Transverse colon (tissue), 4 donors: ENCODE measurements at regions not wholly inside any gene's neighbourhood (a gene's known extent, or its start where the extent isn't known, plus 50 kb on each side); places are given as distances from the start of the nearest gene placed in this dataset.
"Not testable (repeated sequence)": the region's sequence is repeated elsewhere in the genome, so short reads cannot be mapped to it uniquely, and the experiment has no call there.

ENCODE experiments used
- DNase-seq: peaks from one replicate; pipeline ENCODE4 v3.0.0-alpha.2; 2019
- H3K27ac ChIP-seq, 4 donors: fragments of 200-600 bp; sonication (generic); 2 replicates each; pipeline ENCODE4 v1.5.1; 2016 to 2018; ENCODE audit warnings: inconsistent platforms in 4 of 4
- H3K27me3 ChIP-seq: fragments of 200-600 bp; sonication (generic); 2 replicates; pipeline ENCODE4 v1.5.1; 2017; ENCODE audit warnings: inconsistent platforms
- H3K36me3 ChIP-seq, 4 donors: fragments of 200-600 bp; sonication (generic); 2 replicates each; pipeline ENCODE4 v1.5.1; 2017 to 2019; ENCODE audit warnings: inconsistent platforms in 4 of 4
- H3K4me1 ChIP-seq, 4 donors: fragments of 200-600 bp; sonication (generic); 2 replicates each; pipeline ENCODE4 v1.5.1; 2017 to 2020; ENCODE audit warnings: inconsistent platforms in 4 of 4
- H3K4me3 ChIP-seq, 4 donors: fragments of 200-600 bp; sonication (generic); 1 replicate in 1 of 4; 2 replicates in 3 of 4; pipeline versions ENCODE4 v1.5.1 to v1.6.1; 2017 to 2019; ENCODE audit warnings: inconsistent platforms in 4 of 4
- H3K9me3 ChIP-seq, 2 donors: fragments of 200-600 bp; sonication (generic); 2 replicates each; pipeline ENCODE4 v1.5.1; 2017 to 2019; ENCODE audit warnings: inconsistent platforms in 2 of 2
- EP300 ChIP-seq: sonication (generic); formaldehyde crosslinking; IDR thresholded peaks from one replicate; pipeline ENCODE4 v1.6.1; 2017; ENCODE audit warnings: antibody characterized with exemption, low read depth
- POLR2A ChIP-seq: fragments of 450-650 bp; IDR thresholded peaks from one replicate; pipeline ENCODE4 v1.6.1; 2016; ENCODE audit warnings: antibody characterized with exemption, mild to moderate bottlenecking, moderate library complexity
- POLR2AphosphoS5 ChIP-seq, 3 donors: sonication (generic); formaldehyde crosslinking; IDR thresholded peaks; one replicate each; pipeline ENCODE4 v1.6.1; 2016; ENCODE audit warnings: antibody characterized with exemption in 3 of 3
- WGBS, 2 donors: methylation state at CpG; one replicate each; pipeline ENCODE4 v1.1.5; 2018; ENCODE audit warnings: low coverage in 1 of 2; 5-methylcytosine and 5-hydroxymethylcytosine counted together
- in situ Hi-C, 4 donors: fragments of 200-750 bp; cut with MboI; loops; one replicate each; pipeline versions ENCODE4 v1.15.0 to v1.15.1; 2017; ENCODE audit warnings: low sequenced_read_pairs in 3 of 4, low pct_ligation_motif_present in 1 of 4, low pct_unique_long_range_greater_than_20kb in 1 of 4
- intact Hi-C: fragments of 100-400 bp; cut with DNase I; formaldehyde crosslinking; loops from one replicate; pipeline ENCODE4 v1.15.1; 2023; ENCODE audit warnings: low total_unique reads
- TF ChIP-seq, protein P1 (sequence below), 5 experiments: fragments of 200-600 bp in 3 of 5; fragments of 450-650 bp in 2 of 5; sonication (generic) in 3 of 5; IDR thresholded peaks; 1 replicate in 2 of 5; 2 replicates in 3 of 5; pipeline ENCODE4 v1.5.1; 2016 to 2017; ENCODE audit warnings: antibody characterized with exemption in 5 of 5, inconsistent platforms in 3 of 5, mild to moderate bottlenecking in 2 of 5, moderate library complexity in 1 of 5

DNA sequence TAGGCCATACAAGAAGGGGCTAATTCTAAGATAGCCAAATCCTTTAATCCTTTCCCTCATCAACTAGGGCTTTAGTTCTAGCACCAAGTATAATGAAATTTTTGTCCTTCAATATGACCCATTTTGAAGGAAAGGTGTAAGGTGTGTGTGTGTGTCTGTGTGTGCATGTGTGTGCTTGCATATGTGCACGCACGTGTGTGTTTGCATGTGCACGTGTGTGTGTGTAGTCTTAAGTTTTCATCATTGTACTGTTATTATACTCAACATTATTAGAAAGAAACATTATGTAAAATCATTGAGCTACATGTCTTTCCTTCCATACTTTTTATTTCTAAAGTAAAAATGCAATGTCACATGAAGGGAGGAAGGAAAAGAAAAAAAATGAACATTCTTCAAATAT is 547.7 kb downstream of the FAM181B start:
- DNase-seq: no peak
- Histone ChIP-seq H3K4me3 (no peak overlapping the region), H3K36me3 (no peaks in the 10 kb centered on the region), H3K27me3 (no peaks in the 10 kb centered on the region), H3K4me1 (no peaks in the 10 kb centered on the region), H3K9me3 (no peaks in the 10 kb centered on the region), H3K27ac (no peak overlapping the region)
- WGBS, 2 donors: 87 to 100% methylated on average over 1 to 3 of the region's 3 CpGs
- in situ Hi-C loops: no loop called here
- intact Hi-C loops: no loop called here
- no peak for TF ChIP-seq POLR2A
- TF ChIP-seq, protein P1, sequence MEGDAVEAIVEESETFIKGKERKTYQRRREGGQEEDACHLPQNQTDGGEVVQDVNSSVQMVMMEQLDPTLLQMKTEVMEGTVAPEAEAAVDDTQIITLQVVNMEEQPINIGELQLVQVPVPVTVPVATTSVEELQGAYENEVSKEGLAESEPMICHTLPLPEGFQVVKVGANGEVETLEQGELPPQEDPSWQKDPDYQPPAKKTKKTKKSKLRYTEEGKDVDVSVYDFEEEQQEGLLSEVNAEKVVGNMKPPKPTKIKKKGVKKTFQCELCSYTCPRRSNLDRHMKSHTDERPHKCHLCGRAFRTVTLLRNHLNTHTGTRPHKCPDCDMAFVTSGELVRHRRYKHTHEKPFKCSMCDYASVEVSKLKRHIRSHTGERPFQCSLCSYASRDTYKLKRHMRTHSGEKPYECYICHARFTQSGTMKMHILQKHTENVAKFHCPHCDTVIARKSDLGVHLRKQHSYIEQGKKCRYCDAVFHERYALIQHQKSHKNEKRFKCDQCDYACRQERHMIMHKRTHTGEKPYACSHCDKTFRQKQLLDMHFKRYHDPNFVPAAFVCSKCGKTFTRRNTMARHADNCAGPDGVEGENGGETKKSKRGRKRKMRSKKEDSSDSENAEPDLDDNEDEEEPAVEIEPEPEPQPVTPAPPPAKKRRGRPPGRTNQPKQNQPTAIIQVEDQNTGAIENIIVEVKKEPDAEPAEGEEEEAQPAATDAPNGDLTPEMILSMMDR (IDR thresholded peaks at IDR 0.05): no peak
- no peak for TF ChIP-seq POLR2AphosphoS5 (IDR thresholded peaks at IDR 0.05)
- no peak for TF ChIP-seq EP300

DNA sequence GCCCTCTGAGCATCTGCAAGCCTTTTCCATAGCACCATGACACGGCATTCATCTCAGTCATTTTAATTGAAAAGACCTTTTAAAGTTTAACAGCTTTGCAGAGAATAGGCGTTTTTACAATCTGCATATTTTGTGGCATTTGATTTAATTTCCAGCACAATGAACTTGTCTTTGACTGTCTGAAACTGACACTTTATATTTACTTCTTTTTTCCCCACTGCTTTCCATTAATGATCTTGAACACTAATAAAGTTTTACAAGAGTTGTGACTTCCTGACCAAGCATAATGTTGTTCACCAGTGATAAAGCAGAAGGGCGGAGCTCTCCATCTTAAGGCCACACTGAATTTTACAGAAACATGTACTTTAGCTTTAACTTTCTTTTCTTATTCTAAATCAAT is 548.7 kb downstream of the FAM181B start:
- no peaks in the 10 kb centered on the region for H3K9me3 ChIP-seq
- intact Hi-C loops: no loop called here
- H3K27ac ChIP-seq: no peak overlapping the region
- in situ Hi-C loops: no loop called here
- H3K4me3 ChIP-seq: no peak overlapping the region
- WGBS, 2 donors: 47 to 60% methylated on average over 3 of the region's 3 CpGs
- TF ChIP-seq, protein P1 (IDR thresholded peaks at IDR 0.05): no peak
- TF ChIP-seq POLR2AphosphoS5 (IDR thresholded peaks at IDR 0.05) (no peak), POLR2A (no peak), EP300 (no peak)
- no peaks in the 10 kb centered on the region for H3K4me1 ChIP-seq
- no peak for DNase-seq
- no peaks in the 10 kb centered on the region for H3K27me3 ChIP-seq
- H3K36me3 ChIP-seq: no peaks in the 10 kb centered on the region

GRCh38 chr11:82183346-82183745 is 550.3 kb downstream of the FAM181B start:
- in situ Hi-C loops: no loop called here
- no peak for DNase-seq
- H3K4me3 ChIP-seq: no peak overlapping the region
- no peak overlapping the region for H3K27ac ChIP-seq
- no peaks in the 10 kb centered on the region for H3K27me3 ChIP-seq
- H3K36me3 ChIP-seq: no peaks in the 10 kb centered on the region
- no peaks in the 10 kb centered on the region for H3K9me3 ChIP-seq
- TF ChIP-seq POLR2AphosphoS5 (IDR thresholded peaks at IDR 0.05): no peak
- TF ChIP-seq, protein P1 (IDR thresholded peaks at IDR 0.05): no peak
- no peak for TF ChIP-seq EP300
- no peak for TF ChIP-seq POLR2A
- 62% methylated on average over 2 of the region's 2 CpGs; no CpG with 5 or more reads in 1 of the 2 donors for WGBS, 2 donors
- intact Hi-C loops: no loop called here
- H3K4me1 ChIP-seq: no peaks in the 10 kb centered on the region

DNA sequence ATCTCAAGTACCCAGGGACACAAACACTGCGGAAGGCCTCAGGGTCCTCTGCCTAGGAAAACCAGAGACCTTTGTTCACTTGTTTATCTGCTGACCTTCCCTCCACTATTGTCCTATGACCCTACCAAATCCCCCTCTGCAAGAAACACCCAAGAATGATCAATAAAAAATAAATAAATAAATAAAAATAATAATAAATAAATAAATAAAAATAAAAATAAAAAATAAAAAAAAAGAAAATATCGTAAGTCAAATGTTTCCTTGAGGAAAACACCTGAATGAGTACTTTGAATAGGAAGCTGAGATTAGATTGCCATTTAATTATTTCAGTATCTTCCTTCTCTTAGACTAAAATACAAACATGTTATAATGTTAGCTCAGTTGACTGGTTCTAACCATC is 551.0 kb downstream of the FAM181B start:
- H3K9me3 ChIP-seq, in situ Hi-C loops, H3K4me1 ChIP-seq, H3K27ac ChIP-seq, H3K27me3 ChIP-seq, DNase-seq, intact Hi-C loops, H3K36me3 ChIP-seq, H3K4me3 ChIP-seq: not testable (repeated sequence)
- 84 to 100% methylated on average over 1 to 2 of the region's 2 CpGs for WGBS, 2 donors

DNA sequence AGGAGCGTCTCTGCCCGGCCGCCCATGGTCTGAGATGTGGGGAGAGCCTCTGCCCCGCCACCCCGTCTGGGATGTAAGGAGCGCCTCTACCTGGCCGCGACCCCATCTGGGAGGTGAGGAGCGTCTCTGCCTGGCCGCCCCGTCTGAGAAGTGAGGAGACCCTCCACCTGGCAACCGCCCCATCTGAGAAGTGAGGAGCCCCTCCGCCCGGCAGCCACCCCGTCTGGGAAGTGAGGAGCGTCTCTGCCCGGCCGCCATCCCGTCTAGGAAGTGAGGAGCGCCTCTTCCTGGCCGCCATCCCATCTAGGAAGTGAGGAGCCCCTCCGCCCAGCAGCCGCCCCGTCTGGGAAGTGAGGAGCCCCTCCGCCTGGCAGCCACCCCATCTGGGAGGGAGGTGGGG is 551.9 kb downstream of the FAM181B start:
- H3K4me3 ChIP-seq, H3K27ac ChIP-seq, H3K9me3 ChIP-seq, intact Hi-C loops, H3K4me1 ChIP-seq, H3K27me3 ChIP-seq, in situ Hi-C loops, H3K36me3 ChIP-seq, DNase-seq: not testable (repeated sequence)
- whole genome bisulfite sequencing, 2 donors: 94% methylated on average over 24 of the region's 25 CpGs; no CpG with 5 or more reads in 1 of the 2 donors
